Aorta (tissue), 5 donors: ENCODE measurements at regions not wholly inside any gene's neighbourhood (a gene's known extent, or its start where the extent isn't known, plus 50 kb on each side); places are given as distances from the start of the nearest gene placed in this dataset.
"Not testable (repeated sequence)": the region's sequence is repeated elsewhere in the genome, so short reads cannot be mapped to it uniquely, and the experiment has no call there.

Source experiments
- ATAC-seq: fragments of 200-7000 bp; cut with Tn5 transposase; one replicate; pipeline ENCODE4 v1.9.1; 2022; ENCODE audit warnings: moderate library complexity; ENCODE audit not compliant: low FRiP score
- DNase-seq, 2 donors: peaks; one replicate each; pipeline ENCODE4 v3.0.0-alpha.2; 2020
- H3K27ac ChIP-seq, 2 donors: one replicate each; pipeline ENCODE4 v1.5.1; 2013; ENCODE audit warnings: low read length in 2 of 2, mild to moderate bottlenecking in 2 of 2, moderate library complexity in 2 of 2, control low read depth in 1 of 2, inconsistent platforms in 1 of 2, low read depth in 1 of 2
- H3K27me3 ChIP-seq, 2 donors: one replicate each; pipeline ENCODE4 v1.6.1; 2013; ENCODE audit warnings: control low read depth in 1 of 2, low read length in 1 of 2, mild to moderate bottlenecking in 1 of 2, moderate library complexity in 1 of 2; ENCODE audit not compliant: insufficient read depth in 2 of 2, control insufficient read depth in 1 of 2
- H3K36me3 ChIP-seq, 2 donors: one replicate each; pipeline ENCODE4 v1.6.1; 2013; ENCODE audit warnings: control low read depth in 1 of 2, low read length in 1 of 2, mild to moderate bottlenecking in 1 of 2; ENCODE audit not compliant: insufficient read depth in 2 of 2, control insufficient read depth in 1 of 2
- H3K4me1 ChIP-seq, 2 donors: one replicate each; pipeline ENCODE4 v1.6.1; 2013; ENCODE audit warnings: low read length in 2 of 2, control low read depth in 1 of 2, mild to moderate bottlenecking in 1 of 2, moderate library complexity in 1 of 2; ENCODE audit not compliant: insufficient read depth in 2 of 2, control insufficient read depth in 1 of 2
- H3K4me3 ChIP-seq, 2 donors: one replicate each; pipeline ENCODE4 v1.5.1; 2013; ENCODE audit warnings: low read length in 2 of 2, control low read depth in 1 of 2, mild to moderate bottlenecking in 1 of 2
- H3K9me3 ChIP-seq: one replicate; pipeline ENCODE4 v1.6.1; 2013; ENCODE audit warnings: mild to moderate bottlenecking, low read length; ENCODE audit not compliant: control insufficient read depth
- WGBS, 2 donors: extraction: QIAGEN DNeasy Blood & Tissue Kit; methylation state at CpG; one replicate each; pipeline ENCODE4 v1.1.7; 2013; 5-methylcytosine and 5-hydroxymethylcytosine counted together
- intact Hi-C, 2 donors: fragments of 100-400 bp; cut with DNase I; formaldehyde crosslinking; loops; one replicate each; pipeline versions ENCODE4 v1.14.2 to v1.15.0; 2022
- donor health status: healthy with polysubstance abuse.
- donor health status: Bipolar disorder and iron deficiency.
- donor health status: DM: no; HTN: no; CAD: no.
- donor health status: DM: no; HTN: no; CAD: no.
- donor health status: DM: yes; HTN: yes; CAD: no.

DNA sequence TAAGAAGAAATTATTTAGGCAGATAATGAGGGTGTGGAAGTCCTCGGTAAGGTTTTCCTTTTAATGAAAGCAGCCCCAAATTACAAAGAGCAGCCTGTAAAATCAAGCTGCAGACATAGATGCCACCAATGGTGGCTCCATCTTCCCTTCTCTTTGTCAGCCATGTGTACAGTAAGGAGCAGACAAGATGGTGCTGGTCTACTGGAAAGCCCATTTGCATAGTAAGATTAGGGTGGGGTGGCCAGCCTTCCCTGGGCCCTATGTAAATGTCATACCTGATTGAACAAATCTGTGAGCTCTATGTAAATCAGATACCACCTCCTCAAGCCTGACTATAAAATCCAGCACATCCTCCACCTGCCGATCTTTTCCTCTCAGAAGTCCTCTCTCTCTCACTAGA lies 154.4 kb upstream of the SERTAD2 start:
- H3K4me3 ChIP-seq: no peak overlapping the region
- no peak for DNase-seq
- intact Hi-C loops: no loop called here
- ATAC-seq: no peak
- H3K9me3 ChIP-seq: no peaks in the 10 kb centered on the region
- no peaks in the 10 kb centered on the region for H3K4me1 ChIP-seq
- H3K36me3 ChIP-seq: no peaks in the 10 kb centered on the region
- no peak overlapping the region for H3K27ac ChIP-seq
- H3K27me3 ChIP-seq: no peaks in the 10 kb centered on the region
- WGBS, 2 donors: 93 to 96% methylated on average over 2 of the region's 2 CpGs

DNA sequence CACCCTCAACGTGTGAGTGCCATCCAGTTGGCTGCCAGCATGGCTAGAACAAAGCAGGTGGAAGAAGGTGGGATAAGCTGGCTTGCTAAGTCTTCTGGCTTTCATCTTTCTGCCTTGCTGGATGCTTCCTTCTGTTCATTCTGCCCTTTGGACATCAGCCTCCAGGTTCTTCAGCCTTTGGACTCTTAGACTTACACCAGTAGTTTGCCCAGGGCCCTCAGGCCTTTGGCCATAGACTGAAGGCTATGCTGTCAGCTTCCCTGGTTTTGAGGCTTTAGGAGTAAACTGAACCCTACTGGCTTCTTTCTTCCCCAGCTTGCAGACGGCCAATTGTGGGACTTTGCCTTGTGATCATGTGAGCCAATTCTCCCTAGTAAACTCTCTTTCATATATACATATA lies 155.0 kb upstream of the SERTAD2 start:
- Histone ChIP-seq H3K27ac (no peak overlapping the region), H3K9me3 (no peaks in the 10 kb centered on the region), H3K36me3 (no peaks in the 10 kb centered on the region), H3K4me1 (no peaks in the 10 kb centered on the region), H3K27me3 (no peaks in the 10 kb centered on the region), H3K4me3 (no peak overlapping the region)
- ATAC-seq (no peak), DNase-seq (no peak)
- intact Hi-C loops: no loop called here
- WGBS, 2 donors: 72 to 86% methylated on average over 2 of the region's 2 CpGs

DNA sequence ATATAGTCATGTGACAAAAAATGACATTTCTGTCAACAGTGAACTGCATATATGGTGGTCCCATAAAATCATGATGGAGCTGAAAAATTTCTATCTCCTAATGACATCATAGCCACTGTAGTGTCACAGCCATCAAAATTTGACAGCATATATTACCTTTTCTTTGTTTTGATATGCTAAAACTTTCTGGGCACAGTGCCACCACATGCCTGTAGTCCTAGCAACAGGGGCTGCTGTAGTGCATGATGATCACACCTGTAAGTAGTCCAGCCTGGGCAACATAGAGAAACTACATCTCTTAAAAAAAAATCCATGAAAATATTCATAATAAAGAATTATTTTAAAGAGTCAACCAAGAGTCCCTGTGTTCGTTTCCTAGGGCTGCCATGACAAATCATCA lies 155.5 kb upstream of the SERTAD2 start:
- intact Hi-C loops: no loop called here
- 87 to 95% methylated on average over 1 of the region's 1 CpG for WGBS, 2 donors
- DNase-seq: no peak
- Histone ChIP-seq H3K9me3 (no peaks in the 10 kb centered on the region), H3K4me3 (no peak overlapping the region), H3K27me3 (no peaks in the 10 kb centered on the region), H3K36me3 (no peaks in the 10 kb centered on the region), H3K27ac (no peak overlapping the region), H3K4me1 (no peaks in the 10 kb centered on the region)
- ATAC-seq: no peak

DNA sequence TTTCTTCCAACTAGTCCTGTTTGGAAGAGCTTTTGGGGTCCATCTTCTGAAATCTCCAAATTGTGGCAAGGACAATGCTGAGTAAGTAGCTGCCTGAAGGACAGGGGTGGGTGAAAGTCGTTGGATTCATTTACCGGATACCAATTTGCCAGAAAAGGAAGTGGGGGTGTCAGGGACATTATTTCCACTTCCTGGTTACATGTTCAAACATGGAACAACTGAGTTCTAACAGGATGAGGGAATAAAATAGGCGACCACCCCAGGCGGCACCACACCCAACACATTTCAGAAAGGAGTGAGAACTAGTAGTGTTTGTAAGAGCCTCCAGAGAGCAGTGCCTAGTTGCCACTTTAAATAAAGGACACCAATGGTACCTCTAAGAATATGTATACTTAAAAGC lies 158.6 kb upstream of the SERTAD2 start:
- no peak for DNase-seq

DNA sequence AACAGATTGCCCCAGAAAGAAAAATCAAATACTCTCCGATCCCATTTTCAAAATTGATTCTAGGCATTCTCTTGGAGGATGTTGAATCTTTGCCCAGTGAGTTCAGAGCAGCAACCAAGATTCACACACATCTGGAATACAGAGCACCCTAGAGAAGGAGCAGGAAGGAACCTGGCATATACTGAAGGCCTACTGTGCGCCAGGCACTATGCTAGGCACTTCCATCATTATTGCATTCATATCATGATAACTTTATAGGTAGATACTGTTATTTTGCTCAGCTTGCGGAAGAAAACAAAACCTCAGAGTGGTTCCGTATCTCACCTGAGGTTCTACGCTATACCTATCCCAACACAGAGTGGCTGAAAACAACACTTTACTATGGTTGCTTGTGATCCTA lies 160.3 kb upstream of the SERTAD2 start:
- Histone ChIP-seq H3K36me3 (no peaks in the 10 kb centered on the region), H3K4me1 (no peaks in the 10 kb centered on the region), H3K9me3 (no peaks in the 10 kb centered on the region), H3K27me3 (no peaks in the 10 kb centered on the region), H3K4me3 (no peak overlapping the region), H3K27ac (no peak overlapping the region)
- DNase-seq (no peak), ATAC-seq (no peak)
- intact Hi-C loops: no loop called here
- WGBS, 2 donors: 89 to 91% methylated on average over 5 of the region's 5 CpGs

More for the DNA sequence above, 158.6 kb upstream of the SERTAD2 start:
- ATAC-seq: no peak
- Histone ChIP-seq H3K9me3 (no peaks in the 10 kb centered on the region), H3K36me3 (no peaks in the 10 kb centered on the region), H3K4me1 (no peaks in the 10 kb centered on the region), H3K27me3 (no peaks in the 10 kb centered on the region), H3K27ac (no peak overlapping the region), H3K4me3 (no peak overlapping the region)
- intact Hi-C loops: no loop called here
- WGBS, 2 donors: 79 to 82% methylated on average over 4 of the region's 4 CpGs

DNA sequence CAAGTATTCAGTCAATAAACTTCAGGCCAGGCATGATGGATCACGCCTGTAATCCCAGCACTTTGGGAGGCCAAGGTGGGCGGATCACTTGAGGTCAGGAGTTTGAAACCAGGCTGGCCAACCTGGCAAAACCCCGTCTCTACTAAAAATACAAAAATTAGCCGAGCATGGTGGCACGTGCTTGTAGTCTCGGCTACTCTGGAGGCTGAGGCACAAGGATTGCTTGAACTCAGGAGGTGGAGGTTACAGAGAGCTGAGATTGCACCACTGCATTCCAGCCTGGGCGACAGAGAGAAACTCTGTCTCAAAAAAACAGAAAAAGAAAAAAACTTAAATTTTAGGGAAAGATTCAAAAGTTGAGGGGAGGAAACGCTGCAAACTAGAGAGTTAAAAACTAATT lies 162.8 kb upstream of the SERTAD2 start:
- DNase-seq, H3K27me3 ChIP-seq, H3K4me1 ChIP-seq, ATAC-seq, intact Hi-C loops, H3K27ac ChIP-seq, H3K9me3 ChIP-seq, H3K4me3 ChIP-seq, H3K36me3 ChIP-seq: not testable (repeated sequence)
- 95 to 96% methylated on average over 8 of the region's 8 CpGs for WGBS, 2 donors

DNA sequence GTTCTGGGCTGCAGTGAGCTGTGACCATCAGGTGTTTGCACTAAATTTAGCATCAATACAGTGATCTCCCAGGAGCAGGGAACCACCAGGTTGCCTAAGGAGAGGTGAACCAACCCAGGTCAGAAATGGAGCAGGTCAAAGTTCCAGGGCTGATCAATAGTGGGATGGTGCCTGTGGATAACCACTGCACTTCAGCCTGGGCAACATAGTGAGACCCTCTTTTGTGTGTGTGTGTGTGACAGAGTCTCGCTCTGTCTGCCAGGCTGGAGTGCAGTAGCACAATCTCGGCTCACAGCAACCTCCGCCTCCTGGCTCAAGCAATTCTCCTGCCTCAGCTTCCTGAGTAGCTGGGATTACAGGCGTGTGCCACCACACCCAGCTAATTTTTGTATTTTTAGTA lies 163.7 kb upstream of the SERTAD2 start:
- H3K27me3 ChIP-seq: no peaks in the 10 kb centered on the region
- intact Hi-C loops: no loop called here
- WGBS, 2 donors: 98 to 100% methylated on average over 4 of the region's 4 CpGs

DNA sequence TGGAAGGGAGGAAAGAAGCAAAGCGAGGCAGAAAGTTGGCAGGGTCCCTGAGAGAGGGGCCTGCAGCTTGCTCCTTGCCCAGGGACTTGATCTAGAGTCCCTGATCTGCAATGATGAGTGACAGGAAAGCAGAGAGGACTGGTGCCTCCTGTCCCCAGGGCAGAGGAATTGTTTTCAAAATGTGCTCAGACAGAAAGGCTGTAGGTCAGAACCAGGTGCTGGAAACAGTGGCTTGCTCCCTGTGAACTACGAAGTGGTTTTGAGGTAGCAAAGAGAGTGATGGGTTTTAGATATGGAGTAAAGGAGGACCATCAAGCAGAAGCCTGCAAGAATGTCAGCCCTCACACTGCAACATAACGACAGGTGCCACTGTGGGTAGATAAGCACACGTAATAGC lies 164.9 kb upstream of the SERTAD2 start:
- intact Hi-C loops: no loop called here
- no peaks in the 10 kb centered on the region for H3K36me3 ChIP-seq
- no peak overlapping the region for H3K4me3 ChIP-seq
- 49 to 69% methylated on average over 4 of the region's 4 CpGs for WGBS, 2 donors
- H3K4me1 ChIP-seq: no peaks in the 10 kb centered on the region
- H3K9me3 ChIP-seq: no peaks in the 10 kb centered on the region
- ATAC-seq (no peak), DNase-seq (no peak)
- no peak overlapping the region for H3K27ac ChIP-seq
- H3K27me3 ChIP-seq: no peaks in the 10 kb centered on the region

More for the DNA sequence above, 163.7 kb upstream of the SERTAD2 start:
- Histone ChIP-seq H3K4me1 (no peaks in the 10 kb centered on the region), H3K27ac (no peak overlapping the region), H3K36me3 (no peaks in the 10 kb centered on the region), H3K4me3 (no peak overlapping the region), H3K9me3 (no peaks in the 10 kb centered on the region)
- DNase-seq (no peak), ATAC-seq (no peak)

DNA sequence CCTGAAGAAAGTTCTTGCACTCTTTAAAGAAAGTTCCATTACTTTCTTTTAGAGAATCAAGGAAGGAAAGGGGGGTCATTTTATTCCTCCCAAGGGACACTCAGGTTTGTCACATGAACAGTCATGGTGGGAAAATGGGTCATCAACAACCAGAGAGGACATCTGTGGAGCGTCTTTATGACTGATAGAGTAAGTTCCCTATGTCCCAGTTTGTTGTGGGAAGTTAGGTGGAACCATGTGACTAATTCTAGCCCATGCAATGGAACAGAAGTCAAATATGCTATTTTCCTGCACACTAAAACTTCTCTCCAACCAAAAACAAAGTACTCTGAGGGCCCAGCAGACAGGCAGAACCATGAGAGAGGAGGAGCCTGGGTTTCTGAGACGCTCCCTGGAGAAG lies 165.6 kb upstream of the SERTAD2 start:
- no peaks in the 10 kb centered on the region for H3K27me3 ChIP-seq
- no peak overlapping the region for H3K27ac ChIP-seq
- H3K9me3 ChIP-seq: no peaks in the 10 kb centered on the region
- no peaks in the 10 kb centered on the region for H3K36me3 ChIP-seq
- intact Hi-C loops: no loop called here
- no peak overlapping the region for H3K4me3 ChIP-seq
- 84 to 85% methylated on average over 2 of the region's 2 CpGs for WGBS, 2 donors
- ATAC-seq (no peak), DNase-seq (no peak)
- no peaks in the 10 kb centered on the region for H3K4me1 ChIP-seq
